Lower leg skin (tissue), 3 donors: ENCODE measurements at regions not wholly inside any gene's neighbourhood (a gene's known extent, or its start where the extent isn't known, plus 50 kb on each side); places are given as distances from the start of the nearest gene placed in this dataset.

Experiments used
- CTCF ChIP-seq, 3 donors: fragments of 450-650 bp; IDR thresholded peaks; one replicate each; pipeline ENCODE4 v1.5.1; 2016; ENCODE audit warnings: antibody characterized with exemption in 3 of 3, mild to moderate bottlenecking in 3 of 3, moderate library complexity in 2 of 3
- POLR2A ChIP-seq, 2 donors: fragments of 450-650 bp; IDR thresholded peaks; one replicate each; pipeline ENCODE4 v1.6.1; 2016 to 2017; ENCODE audit warnings: antibody characterized with exemption in 2 of 2, mild to moderate bottlenecking in 1 of 2, moderate library complexity in 1 of 2

- no peak for TF ChIP-seq POLR2A (IDR thresholded peaks at IDR 0.05)
- no peak for TF ChIP-seq CTCF (IDR thresholded peaks at IDR 0.05)
These were observed 87.0 kb upstream of the CRHR1 start for GRCh38 chr17:45697076-45697475.
